Activated CD4-positive, alpha-beta memory T cell treated with anti-CD3 and anti-CD28 coated beads for 36 hours (primary cell): ENCODE measurements at regions not wholly inside any gene's neighbourhood (a gene's known extent, or its start where the extent isn't known, plus 50 kb on each side); places are given as distances from the start of the nearest gene placed in this dataset.
"Not testable (repeated sequence)": the region's sequence is repeated elsewhere in the genome, so short reads cannot be mapped to it uniquely, and the experiment has no call there.

Source experiments
- CTCF ChIA-PET: fragments of 350-600 bp; sonication (Branson Sonifier 250); formaldehyde crosslinking; loops from one replicate; lab custom pipeline; 2021; ENCODE audit warnings: antibody characterized with exemption, inconsistent platforms; lab: Charles Lee
- POLR2A ChIA-PET: fragments of 350-600 bp; sonication (Branson Sonifier 250); formaldehyde crosslinking; loops from one replicate; lab custom pipeline; 2021; ENCODE audit warnings: antibody characterized with exemption; lab: Charles Lee
- DNase-seq: peaks from one replicate; pipeline ENCODE4 v3.0.0-alpha.2; 2020
- H3K27ac Mint-ChIP-seq: one replicate; pipeline ENCODE4 v1.8.0; 2021; ENCODE audit warnings: mixed read lengths
- H3K27me3 Mint-ChIP-seq: one replicate; pipeline ENCODE4 v1.8.0; 2021; ENCODE audit warnings: mixed read lengths
- H3K36me3 Mint-ChIP-seq: one replicate; pipeline ENCODE4 v1.8.0; 2021; ENCODE audit warnings: mixed read lengths
- H3K4me1 Mint-ChIP-seq: one replicate; pipeline ENCODE4 v1.8.0; 2021; ENCODE audit warnings: low read depth, mixed read lengths
- H3K4me3 Mint-ChIP-seq: one replicate; pipeline ENCODE4 v1.8.0; 2021; ENCODE audit warnings: mild to moderate bottlenecking, mixed read lengths
- H3K9me3 Mint-ChIP-seq: one replicate; pipeline ENCODE4 v1.8.0; 2021; ENCODE audit warnings: mixed read lengths
- intact Hi-C: fragments of 100-400 bp; cut with micrococcal nuclease; formaldehyde crosslinking; loops from one replicate; pipeline ENCODE4 v1.15.1; 2023

GRCh38 chr1:30218438-30218837, 504.9 kb downstream of the MATN1 start:
- Mint-ChIP-seq H3K27ac (no peak overlapping the region), H3K36me3 (no peaks in the 10 kb centered on the region), H3K9me3 (no peaks in the 10 kb centered on the region), H3K4me1 (no peaks in the 10 kb centered on the region), H3K4me3 (no peak overlapping the region), H3K27me3 (peaks cover 8% of the 10 kb centered on the region)
- CTCF ChIA-PET = no interaction called here
- DNase-seq = no peak
- POLR2A ChIA-PET = no interaction called here
- intact Hi-C loops = no loop called here

- Mint-ChIP-seq H3K27me3 (peaks cover 10% of the 10 kb centered on the region), H3K4me1 (no peaks in the 10 kb centered on the region), H3K36me3 (no peaks in the 10 kb centered on the region), H3K4me3 (no peak overlapping the region), H3K9me3 (no peaks in the 10 kb centered on the region), H3K27ac (no peak overlapping the region)
- ChIA-PET POLR2A (no interaction called here), CTCF (no interaction called here)
- no peak for DNase-seq
- intact Hi-C loops = no loop called here
Observed at GRCh38 chr1:30216602-30217001, 506.8 kb downstream of the MATN1 start.

- H3K4me3 Mint-ChIP-seq = no peak overlapping the region
- no peaks in the 10 kb centered on the region for H3K36me3 Mint-ChIP-seq
- CTCF ChIA-PET = no interaction called here
- H3K27me3 Mint-ChIP-seq = peaks cover 3% of the 10 kb centered on the region
- no peaks in the 10 kb centered on the region for H3K9me3 Mint-ChIP-seq
- POLR2A ChIA-PET = no interaction called here
- DNase-seq = no peak
- H3K4me1 Mint-ChIP-seq = no peaks in the 10 kb centered on the region
- no peak overlapping the region for H3K27ac Mint-ChIP-seq
- intact Hi-C loops = no loop called here
Observed at GRCh38 chr1:30213936-30214335, 509.4 kb downstream of the MATN1 start.

GRCh38 chr1:30207962-30208361, 515.4 kb downstream of the MATN1 start:
- H3K27ac Mint-ChIP-seq, H3K4me3 Mint-ChIP-seq, DNase-seq, H3K4me1 Mint-ChIP-seq, intact Hi-C loops, H3K36me3 Mint-ChIP-seq, H3K27me3 Mint-ChIP-seq, CTCF ChIA-PET, H3K9me3 Mint-ChIP-seq, POLR2A ChIA-PET: not testable (repeated sequence)

- POLR2A ChIA-PET, H3K4me3 Mint-ChIP-seq, DNase-seq, H3K4me1 Mint-ChIP-seq, H3K27ac Mint-ChIP-seq, H3K9me3 Mint-ChIP-seq, H3K36me3 Mint-ChIP-seq, H3K27me3 Mint-ChIP-seq, intact Hi-C loops, CTCF ChIA-PET: not testable (repeated sequence)
Observed at GRCh38 chr1:30206631-30207030, 516.8 kb downstream of the MATN1 start.

GRCh38 chr1:30204916-30205315, 518.5 kb downstream of the MATN1 start:
- H3K4me3 Mint-ChIP-seq, DNase-seq, CTCF ChIA-PET: not testable (repeated sequence)

GRCh38 chr1:30201015-30201414, 522.4 kb downstream of the MATN1 start:
- Mint-ChIP-seq H3K36me3 (no peaks in the 10 kb centered on the region), H3K4me1 (no peaks in the 10 kb centered on the region), H3K9me3 (peaks cover 7% of the 10 kb centered on the region), H3K4me3 (no peak overlapping the region), H3K27ac (no peak overlapping the region), H3K27me3 (peaks cover 9% of the 10 kb centered on the region)
- intact Hi-C loops = no loop called here
- ChIA-PET CTCF (no interaction called here), POLR2A (no interaction called here)
- DNase-seq = no peak

More at GRCh38 chr1:30204916-30205315, 518.5 kb downstream of the MATN1 start:
- H3K9me3 Mint-ChIP-seq, POLR2A ChIA-PET, H3K27me3 Mint-ChIP-seq, H3K4me1 Mint-ChIP-seq, H3K27ac Mint-ChIP-seq, intact Hi-C loops, H3K36me3 Mint-ChIP-seq: not testable (repeated sequence)

- Mint-ChIP-seq H3K4me3 (no peak overlapping the region), H3K27ac (no peak overlapping the region), H3K9me3 (peaks cover 7% of the 10 kb centered on the region), H3K4me1 (no peaks in the 10 kb centered on the region), H3K36me3 (no peaks in the 10 kb centered on the region), H3K27me3 (peaks cover 10% of the 10 kb centered on the region)
- intact Hi-C loops = no loop called here
- ChIA-PET POLR2A (no interaction called here), CTCF (no interaction called here)
- DNase-seq = no peak
Observed at GRCh38 chr1:30200161-30200560, 523.2 kb downstream of the MATN1 start.

GRCh38 chr1:30199563-30199962, 523.8 kb downstream of the MATN1 start:
- H3K27ac Mint-ChIP-seq = no peak overlapping the region
- intact Hi-C loops = no loop called here
- H3K9me3 Mint-ChIP-seq = peaks cover 7% of the 10 kb centered on the region
- no peak for DNase-seq
- CTCF ChIA-PET = no interaction called here
- H3K36me3 Mint-ChIP-seq = no peaks in the 10 kb centered on the region
- peaks cover 13% of the 10 kb centered on the region for H3K27me3 Mint-ChIP-seq
- H3K4me1 Mint-ChIP-seq = no peaks in the 10 kb centered on the region
- no peak overlapping the region for H3K4me3 Mint-ChIP-seq
- POLR2A ChIA-PET = no interaction called here

GRCh38 chr1:30198795-30199403, 524.5 kb downstream of the MATN1 start:
- ChIA-PET CTCF (no interaction called here), POLR2A (no interaction called here)
- intact Hi-C loops = no loop called here
- H3K4me1 Mint-ChIP-seq = no peaks in the 10 kb centered on the region
- DNase-seq = no peak
- H3K9me3 Mint-ChIP-seq = peaks cover 7% of the 10 kb centered on the region
- peaks cover 13% of the 10 kb centered on the region for H3K27me3 Mint-ChIP-seq
- no peaks in the 10 kb centered on the region for H3K36me3 Mint-ChIP-seq
- H3K4me3 Mint-ChIP-seq = no peak overlapping the region
- H3K27ac Mint-ChIP-seq = no peak overlapping the region

- Mint-ChIP-seq H3K27me3 (peaks cover 13% of the 10 kb centered on the region), H3K9me3 (peaks cover 7% of the 10 kb centered on the region), H3K27ac (no peak overlapping the region), H3K4me3 (no peak overlapping the region), H3K36me3 (no peaks in the 10 kb centered on the region), H3K4me1 (no peaks in the 10 kb centered on the region)
- no peak for DNase-seq
- intact Hi-C loops = no loop called here
- ChIA-PET POLR2A (no interaction called here), CTCF (no interaction called here)
Observed at GRCh38 chr1:30198451-30198760, 525.0 kb downstream of the MATN1 start.

GRCh38 chr1:30197639-30198450, 525.5 kb downstream of the MATN1 start:
- Mint-ChIP-seq H3K27me3 (peaks cover 13% of the 10 kb centered on the region), H3K27ac (no peak overlapping the region), H3K36me3 (no peaks in the 10 kb centered on the region), H3K4me1 (no peaks in the 10 kb centered on the region), H3K4me3 (no peak overlapping the region), H3K9me3 (peaks cover 7% of the 10 kb centered on the region)
- DNase-seq = no peak
- intact Hi-C loops = no loop called here
- ChIA-PET CTCF (no interaction called here), POLR2A (no interaction called here)
